ENCODE measurements at regions not wholly inside any gene's neighbourhood (a gene's known extent, or its start where the extent isn't known, plus 50 kb on each side); places are given as distances from the start of the nearest gene placed in this dataset.

DNA sequence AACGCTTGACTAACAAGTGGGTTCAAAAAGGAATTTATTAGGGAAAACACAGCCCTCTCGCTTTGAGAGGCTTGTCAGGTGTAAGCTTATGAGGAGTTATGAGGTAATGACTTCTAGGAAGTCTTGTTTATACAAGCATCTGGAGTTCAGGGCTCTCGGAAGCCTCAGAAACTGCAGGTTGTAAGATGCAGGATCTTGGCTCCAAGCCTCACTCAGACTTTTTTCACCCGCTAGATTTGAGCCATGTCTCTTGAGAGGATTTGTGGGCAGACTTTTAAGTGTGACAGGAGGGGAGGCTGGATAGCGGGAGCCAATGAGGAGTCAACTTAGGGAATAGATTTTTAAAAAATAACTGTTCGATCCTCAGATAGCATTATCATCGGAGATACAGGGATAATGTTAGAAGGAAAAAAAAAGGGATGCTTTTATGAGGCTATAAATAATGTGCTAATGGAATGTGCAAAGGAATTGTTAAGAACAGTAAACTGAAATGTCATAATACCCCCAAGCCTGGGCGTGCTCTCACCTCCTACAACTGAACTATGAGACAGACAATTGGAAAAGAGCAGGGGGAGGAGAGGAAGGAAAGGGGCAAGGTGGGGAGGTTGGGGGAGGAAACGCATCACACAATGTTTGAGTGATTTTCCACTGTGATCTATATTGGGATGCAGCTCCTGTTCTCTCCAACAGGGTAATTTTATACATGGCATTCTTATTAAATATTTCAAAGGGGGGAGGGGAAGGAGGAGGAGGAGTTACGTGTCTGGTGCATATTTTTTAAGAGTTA is 107.4 kb upstream of the ESRRG start:
- TF ChIP-seq CTCF (IDR thresholded peaks at IDR 0.05) (no peak), POLR2A (IDR thresholded peaks at IDR 0.05) (no peak)
